SK-N-DZ (cell line): ENCODE measurements at regions not wholly inside any gene's neighbourhood (a gene's known extent, or its start where the extent isn't known, plus 50 kb on each side); places are given as distances from the start of the nearest gene placed in this dataset.

Experiments used
- DNase-seq: peaks from one replicate; pipeline ENCODE4 v3.0.0-alpha.2; 2015; ENCODE audit warnings: low spot score

DNA sequence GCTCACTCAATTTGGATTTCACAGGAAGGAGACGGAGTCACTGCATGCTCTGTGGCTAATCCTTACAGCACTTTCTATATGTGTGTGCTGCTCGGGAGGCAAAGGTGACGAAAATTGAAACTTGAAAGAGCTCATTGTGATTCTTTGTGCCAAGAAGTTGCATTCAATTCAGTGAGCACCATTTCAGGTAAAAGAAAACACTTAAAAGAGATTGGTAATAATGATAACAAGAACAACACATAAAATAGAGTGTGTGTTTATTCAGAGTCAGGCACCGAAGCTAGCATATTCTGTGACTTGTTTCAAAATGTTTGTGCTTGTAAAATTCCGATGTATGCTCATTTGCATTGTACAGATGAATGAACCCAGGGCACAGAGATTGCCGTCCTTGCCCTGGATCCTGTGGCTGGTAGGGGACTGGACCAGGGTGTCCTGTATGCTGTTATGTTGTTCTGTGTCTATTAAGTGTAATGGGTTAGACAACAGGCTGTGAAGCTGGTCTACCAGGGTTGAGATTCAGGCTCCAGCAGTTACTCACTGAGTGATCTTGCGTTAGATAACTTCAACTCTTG is 193.3 kb upstream of the PROK2 start:
- no peak for DNase-seq

DNA sequence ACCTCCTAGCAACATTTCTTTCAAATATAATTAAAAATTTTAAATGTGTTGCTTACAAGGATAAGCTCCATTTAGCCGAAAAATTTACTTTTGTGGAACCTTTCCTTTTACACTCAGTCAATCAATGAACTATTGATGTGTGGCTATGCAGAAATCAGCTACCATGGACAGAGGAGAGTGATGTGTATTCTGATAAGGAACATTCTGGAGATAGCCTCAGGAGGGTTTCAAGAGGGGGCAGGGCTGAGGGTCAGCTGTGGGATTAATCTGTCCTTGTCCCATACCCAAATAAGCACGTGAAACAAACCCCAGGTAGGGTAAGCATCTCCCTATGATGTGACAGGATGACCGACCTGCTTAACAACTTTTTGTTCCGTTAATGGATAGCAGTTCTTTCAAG is 192.6 kb upstream of the PROK2 start:
- DNase-seq, result no peak

DNA sequence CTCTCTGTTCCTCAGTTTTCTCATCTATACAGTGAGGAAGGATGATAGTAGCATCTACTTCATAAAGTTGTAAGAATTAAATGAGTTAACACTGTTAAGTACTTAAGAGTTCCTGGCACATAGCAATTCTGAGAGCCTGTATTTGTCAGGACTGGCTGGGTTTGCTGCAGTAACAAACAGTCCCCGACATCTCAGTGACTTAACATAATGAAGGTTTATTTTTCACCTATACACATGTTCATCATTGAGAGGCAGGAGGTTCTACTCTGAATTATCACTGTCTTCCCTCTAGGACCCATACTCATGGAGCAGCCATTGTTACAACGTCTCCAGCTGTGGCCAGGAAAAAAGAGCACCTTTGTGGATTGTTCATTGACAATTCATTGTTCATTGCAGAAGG is 190.6 kb upstream of the PROK2 start:
- DNase-seq, result no peak

DNA sequence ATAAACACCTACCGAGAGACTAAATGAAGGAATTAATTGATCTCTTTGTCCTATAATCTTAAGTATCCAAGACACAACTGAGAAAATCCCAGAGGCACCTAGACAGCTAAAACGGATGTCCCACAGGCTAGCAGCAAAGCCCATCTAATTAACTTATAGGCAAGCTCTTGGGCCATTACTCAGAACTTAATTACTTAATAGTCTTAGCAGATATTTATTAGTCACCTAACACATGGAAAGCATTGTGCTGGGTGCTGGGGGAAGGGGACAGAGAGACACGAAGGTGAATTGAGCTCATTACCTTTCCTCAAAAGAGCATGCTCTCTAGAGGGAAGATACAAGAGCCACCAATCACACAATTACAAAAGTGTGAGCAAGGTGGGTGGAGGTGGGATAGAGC is 189.8 kb upstream of the PROK2 start:
- DNase-seq, result no peak

DNA sequence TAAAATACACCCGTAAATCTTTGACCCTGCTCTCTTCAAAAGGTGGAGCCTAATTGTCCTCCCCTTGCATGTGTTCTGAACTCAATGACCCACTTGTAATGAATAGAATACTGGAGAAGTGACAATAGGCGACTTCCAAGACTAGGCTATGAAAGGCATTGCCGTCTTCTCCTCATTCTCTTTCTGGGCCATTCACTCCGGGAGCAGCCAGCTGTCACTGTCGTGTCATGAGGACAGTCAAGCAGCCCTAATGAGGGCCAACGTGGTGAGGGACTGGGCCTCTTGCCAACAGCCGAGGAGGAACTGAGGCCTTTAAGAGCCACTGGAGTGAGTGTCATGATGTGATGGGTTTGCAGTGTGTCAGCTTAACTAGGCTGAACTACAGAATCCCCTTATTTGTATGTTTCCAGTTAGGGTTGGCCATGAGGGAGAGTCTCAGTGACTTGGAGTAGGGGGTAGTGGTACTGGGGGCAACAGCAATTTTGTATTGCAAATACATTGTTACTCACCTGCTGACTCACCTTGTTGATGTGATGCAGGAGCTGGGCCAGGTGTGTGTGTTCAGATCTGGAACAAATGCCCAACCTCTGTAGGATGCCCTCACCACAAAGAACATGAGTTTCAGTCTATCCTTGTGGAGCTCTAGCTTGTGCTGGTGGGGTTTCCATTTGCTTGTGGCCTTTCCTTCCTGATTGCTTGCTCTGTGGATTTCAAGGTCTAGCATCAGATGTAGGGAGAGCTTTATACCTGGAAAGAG is 188.5 kb upstream of the PROK2 start:
- no peak for DNase-seq

DNA sequence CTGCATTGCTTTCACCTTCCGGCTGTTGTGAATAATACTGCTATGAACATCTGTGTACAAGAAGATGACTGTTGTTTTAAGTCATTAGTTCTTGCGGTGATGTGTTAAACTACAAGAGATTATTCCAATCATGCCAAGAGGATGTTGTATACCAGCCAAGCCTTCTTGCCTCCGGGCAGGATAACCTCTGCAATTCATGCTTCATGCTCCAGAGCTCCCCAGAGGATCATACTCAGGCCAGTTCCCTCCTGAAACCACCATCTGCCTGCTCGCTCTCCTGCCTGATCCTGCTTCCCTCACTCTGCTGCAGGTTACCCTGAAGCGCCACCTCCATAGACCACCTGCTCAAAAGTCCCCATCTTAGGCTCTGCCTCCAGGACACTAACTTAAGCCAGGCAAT is 187.1 kb upstream of the PROK2 start:
- DNase-seq, result no peak

DNA sequence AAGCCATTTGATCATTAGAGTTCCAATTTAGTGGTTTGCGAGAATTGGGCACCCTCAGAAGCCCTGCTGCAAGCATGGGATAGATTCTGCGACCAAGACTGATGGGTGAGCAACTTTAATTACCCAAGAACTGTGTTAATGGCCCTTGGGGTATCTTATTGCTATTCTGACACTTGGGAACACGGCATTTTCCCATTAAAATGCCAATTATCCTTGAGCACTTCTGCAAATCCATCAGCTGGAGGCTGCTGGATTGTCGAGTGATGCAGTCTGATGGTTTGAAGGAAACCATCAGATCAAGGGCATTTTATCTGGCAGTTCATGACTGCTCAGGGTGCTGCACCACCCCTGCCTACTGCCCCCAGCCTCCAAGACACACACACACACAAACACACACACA is 183.6 kb upstream of the PROK2 start:
- no peak for DNase-seq

DNA sequence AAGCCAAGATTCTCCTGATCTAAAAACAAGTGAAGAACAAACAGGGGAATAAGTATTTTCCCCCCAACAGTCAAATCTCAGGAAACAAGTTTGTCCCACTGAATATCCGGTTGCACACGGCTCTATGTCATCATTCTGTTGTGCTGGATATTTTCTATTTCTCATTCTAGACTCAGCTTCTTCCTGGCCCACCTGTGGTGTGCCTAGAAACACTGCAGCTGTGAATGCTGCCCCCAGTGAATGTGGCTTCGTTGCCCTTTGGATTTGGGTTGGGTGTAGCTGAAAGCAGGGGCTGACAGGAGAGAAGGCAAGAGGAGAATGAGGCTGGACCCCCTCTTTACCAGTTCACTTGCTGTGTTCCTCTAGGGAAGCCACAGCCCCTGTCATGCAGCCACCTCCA is 181.2 kb upstream of the PROK2 start:
- no peak for DNase-seq

DNA sequence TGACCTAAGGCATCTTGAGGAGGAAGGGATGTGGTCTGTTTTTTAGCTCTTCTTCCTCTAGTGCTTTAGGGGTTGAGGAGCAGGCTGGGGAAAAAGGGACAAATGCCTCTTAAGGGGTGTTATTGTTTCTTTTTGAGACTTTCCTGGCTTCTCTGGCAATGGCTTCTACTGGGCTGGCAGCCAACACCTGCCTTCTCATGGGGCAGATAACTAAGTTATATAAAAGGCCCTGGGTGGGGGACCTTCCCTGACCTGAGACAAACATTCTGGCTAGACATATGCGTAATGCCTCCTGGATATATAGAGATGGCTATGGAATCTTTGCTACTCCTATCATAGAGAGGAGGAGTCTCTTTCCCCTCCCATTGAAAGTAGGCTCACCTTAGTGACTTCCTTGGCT is 179.2 kb upstream of the PROK2 start:
- DNase-seq, result no peak

DNA sequence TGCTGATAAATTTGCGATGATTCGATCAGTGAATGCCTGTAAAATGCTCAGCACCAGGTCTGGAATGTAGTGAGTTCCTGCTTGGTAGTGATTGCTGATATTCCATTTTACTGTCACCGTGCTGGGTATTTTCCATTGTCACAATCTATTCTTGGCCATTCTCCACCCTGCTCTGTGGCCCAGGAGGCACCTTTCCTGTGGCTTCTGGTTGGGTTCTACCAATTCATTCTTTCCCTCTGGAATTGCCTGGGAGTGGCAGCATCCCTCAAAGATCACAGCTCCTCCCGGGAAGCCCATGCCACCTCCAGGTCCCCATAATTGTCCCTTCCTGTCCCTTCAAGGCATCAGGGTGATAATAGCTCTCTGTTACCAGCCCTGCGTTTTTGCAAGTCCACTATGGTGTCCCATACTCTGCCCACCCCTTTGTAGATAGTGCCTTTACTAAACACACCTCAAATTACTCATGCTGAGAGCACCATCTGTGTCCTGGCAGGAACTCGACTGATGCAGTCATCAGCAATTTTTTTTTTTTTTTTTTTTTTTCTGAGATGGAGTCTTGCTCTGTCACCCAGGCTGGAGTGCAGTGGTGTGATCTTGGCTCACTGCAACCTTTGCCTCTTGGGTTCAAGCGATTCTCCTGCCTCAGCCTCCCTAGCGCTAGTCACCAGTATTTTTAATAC is 177.8 kb upstream of the PROK2 start:
- no peak for DNase-seq

DNA sequence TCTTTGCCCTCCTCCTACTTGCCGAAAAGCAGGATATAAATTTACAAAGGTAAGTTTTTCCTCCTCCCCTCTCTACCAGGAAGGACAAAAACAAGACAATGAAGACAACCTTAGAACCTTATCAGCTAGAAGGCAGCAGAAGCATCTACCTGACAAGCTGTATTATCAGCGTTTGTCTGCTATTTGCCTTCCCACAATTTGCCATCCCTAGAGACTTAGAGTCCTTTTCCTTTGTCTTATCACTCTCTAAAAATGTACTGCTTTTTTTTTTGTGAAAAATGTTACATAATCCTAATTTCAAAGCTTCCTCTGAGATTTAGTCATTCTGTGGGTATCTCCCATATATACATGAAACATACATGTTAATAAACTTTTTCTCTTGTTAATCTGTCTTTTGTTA is 176.9 kb upstream of the PROK2 start:
- DNase-seq, result no peak

DNA sequence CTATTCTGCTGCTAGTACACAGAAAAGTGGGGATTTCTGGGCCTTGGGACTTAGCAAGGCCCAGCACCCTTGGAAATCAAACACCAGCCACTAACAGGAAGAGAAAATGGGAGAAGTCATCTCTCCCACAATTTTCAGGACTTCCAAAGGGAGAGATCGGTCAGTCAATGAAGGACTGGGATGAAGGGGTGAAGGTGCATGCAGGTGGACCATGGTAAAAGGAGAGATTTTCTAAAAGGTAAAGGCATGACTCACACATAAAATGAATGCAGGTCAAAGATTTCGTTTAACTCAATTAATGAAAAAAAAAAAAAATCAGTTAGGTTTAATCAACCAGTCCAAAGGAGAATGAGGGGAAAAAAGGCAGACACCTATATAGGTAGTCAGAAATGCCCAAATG is 176.4 kb upstream of the PROK2 start:
- no peak for DNase-seq

DNA sequence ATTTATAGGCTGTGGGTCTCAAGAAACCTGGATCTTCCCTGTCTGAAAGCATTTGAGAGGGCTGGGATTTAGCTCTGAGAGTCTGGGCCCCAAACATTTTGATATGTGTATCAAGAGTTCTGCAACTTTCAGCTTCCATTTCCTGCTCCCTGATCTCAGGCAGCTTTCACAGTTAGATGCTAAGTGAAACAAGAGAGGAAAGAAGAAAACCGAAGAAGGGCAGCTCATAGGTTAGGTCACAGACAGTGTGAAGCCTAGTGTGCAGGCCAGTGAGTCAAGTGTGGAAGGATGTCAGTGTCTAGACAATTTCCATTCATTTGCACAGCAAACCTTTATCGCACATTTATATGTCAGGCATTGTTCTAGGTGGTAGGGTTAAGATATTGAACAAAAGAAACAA is 173.6 kb upstream of the PROK2 start:
- no peak for DNase-seq

DNA sequence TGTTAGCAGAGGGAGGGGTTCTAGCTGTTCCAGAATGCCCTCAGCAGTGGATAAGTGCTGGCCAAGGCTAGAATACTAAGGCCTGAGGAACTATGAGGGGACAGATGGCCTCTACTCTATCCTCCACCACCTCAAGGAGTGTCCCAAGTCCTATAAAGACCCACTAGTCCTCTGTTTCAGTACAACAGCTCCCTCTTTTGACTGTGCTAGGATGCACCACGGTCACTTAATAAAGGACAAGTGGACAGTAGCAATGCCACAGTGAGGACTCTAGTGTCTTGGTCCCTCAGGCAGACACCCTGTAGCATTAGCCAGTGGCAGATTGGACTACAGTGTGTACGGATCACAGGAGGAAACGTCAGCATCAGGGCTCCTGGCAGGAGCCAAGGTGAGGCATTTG is 171.8 kb upstream of the PROK2 start:
- DNase-seq, result no peak

DNA sequence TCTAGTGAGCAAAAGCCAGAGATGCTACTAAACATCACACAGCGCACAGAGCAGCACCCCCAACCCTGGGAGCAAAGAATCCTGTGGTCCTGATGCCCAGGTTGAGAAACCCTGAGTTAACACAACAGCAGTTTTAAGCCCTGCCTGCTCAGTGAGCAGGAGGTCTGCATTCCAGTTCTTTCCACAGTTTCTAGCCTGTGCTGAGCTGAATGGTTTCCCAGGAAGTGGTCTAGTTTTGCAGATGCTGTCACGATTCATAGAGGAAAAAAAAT is 171.1 kb upstream of the PROK2 start:
- DNase-seq, result no peak

DNA sequence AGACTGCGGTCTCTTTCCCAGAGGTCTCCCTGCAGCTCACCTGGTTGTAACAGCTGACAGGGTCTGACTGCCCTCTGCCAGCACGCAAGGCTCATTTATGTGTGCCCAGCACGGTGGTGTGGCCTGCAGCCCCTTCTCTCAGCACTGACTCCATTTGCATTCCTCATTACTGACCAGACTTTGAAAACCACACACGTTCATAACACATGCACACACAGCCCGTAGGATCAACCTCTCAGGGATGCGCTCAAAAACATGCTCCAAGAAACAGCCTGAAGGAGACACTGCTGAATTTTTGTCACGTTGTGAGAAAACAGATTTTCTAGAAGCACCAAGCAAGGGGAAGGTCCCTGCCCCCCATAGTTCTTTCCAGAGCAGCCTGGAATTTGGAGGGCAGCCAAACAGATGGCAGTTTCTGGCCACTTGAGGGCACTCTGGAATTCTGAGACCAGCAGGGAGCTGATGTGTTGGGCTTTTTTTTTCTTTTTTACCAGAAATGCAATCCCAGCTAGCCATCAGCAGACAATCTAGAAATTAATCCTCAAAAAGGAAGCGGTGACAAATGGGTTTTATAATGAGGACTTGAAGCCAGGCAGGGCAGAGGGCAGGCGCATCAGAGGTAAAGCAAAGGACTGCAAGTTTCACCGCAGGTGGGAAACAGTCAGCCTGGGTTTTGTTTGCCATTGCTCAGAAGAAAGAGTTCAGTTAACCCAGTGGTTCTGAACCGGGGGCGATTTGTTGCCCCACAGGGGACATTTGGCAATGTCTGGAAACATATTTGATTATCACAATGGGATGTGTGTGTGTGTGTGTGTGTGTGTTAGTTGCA is 170.5 kb upstream of the PROK2 start:
- DNase-seq, result peak; percentile 59

DNA sequence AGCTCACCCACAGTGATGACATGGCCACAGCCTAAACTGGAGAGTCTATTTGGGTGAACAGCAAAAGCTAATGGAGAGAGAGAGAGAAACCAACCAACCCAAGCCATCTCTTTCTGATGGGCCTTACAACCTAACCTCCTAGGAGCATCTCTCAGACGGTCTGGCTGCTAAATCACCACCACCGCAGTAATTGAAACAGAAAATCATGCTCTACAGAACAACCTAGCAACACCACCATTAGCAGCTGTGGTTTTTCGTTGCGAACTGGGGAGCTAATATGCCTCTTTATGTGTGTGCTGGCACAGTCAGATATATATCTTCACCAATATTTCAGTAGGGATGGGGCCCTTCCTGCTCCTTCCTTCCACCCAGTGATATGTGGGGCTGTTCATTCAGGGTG is 166.9 kb upstream of the PROK2 start:
- DNase-seq, result no peak

DNA sequence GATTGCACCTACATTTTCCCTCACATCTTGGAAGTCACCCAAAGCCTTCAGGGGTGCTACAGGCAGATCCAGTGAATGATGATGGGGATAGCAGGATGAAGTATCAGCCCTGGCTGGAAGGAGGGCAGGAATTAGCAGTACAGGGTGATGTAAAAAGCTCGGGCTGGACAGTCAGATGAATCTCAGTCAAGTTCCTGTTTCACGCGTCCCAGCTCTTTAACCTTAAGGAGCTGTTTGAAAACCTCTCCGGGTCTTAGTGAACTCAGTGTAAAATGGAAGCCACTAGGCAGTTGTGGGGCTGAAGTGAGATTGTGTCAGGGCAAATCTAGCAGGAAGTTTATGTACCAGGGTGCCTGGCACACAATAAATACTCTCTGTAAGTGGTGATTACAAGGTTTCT is 166.4 kb upstream of the PROK2 start:
- no peak for DNase-seq

DNA sequence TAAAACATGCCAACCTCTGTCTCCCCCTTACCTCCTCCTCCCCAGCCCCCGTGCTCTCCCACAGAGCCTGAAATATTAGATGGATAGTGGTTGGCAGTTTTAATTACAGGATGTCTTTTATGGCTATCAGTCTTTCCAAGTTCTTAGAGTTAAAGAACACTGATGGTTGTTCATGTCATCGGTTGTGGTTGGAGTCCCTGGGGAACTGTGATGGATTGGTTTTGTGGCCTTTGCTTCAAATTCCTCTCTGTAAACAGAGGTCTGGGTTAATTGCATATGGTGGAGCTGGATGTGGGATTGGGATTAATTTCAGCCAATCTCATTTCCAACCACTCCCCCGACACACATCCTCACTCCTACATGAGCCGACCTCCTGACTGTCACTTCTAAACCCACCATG is 164.5 kb upstream of the PROK2 start:
- DNase-seq, result no peak

DNA sequence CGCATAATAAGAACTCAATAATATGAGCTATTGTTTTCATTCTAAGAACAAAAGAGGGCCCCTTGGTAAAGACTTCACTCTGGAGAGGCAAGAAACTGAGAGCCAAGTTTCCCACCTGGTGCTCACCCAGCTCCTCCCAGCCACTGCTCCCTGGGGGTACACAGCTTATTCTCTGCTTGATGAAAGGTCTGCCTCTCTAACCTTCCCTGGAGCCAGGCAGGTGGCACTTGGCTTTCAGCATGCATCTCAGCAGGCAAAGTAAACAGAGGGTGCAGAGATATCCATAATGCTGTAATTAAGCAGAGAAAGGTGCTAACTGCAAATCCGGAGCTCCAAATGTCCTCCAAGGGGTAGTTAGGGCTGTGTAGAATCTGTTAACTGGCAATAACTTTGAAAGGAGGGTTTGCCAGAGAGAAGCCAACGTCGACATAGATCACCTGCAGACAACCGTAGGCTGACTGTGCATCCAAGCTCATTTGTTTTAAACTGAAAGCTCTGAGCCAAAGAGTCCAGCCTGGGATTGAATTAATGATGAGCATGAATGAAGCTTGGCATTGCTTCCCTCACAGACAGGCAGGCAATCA is 159.6 kb upstream of the PROK2 start:
- DNase-seq, result no peak

DNA sequence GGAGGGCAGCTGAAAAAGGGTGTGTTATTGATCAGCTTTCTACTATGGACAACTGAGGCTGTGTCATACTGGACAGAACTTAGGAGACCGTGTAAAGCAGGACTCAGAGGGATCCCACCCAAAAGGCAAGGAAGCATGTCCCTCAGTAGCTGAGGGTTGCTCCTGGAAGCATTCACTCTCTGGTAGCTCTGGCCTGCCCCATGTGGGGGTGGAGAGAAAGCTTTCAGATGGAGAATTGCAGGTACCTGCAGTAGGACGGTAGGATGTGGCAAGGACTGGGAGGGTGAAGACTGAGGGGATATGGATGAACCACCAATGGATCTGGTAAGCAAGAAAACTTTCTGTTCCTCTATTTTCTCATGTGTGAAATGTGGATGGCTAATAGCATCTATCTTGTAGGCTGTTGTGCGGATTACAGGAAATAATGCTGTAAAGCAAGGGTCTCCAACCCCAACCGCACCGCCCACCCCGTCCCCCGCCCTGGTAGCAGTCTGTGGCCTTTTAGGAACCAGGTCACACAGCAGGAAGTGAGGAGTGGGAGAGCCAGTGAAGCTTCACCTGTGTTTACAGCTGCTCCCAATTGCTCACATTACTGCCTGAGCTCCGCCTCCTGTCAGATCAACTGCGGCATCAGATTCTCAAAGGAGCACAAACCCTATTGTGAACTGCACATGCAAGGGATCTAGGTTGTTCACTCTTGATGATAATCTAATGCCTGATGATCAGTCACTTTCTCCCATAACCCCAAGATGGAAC is 157.7 kb upstream of the PROK2 start:
- no peak for DNase-seq

DNA sequence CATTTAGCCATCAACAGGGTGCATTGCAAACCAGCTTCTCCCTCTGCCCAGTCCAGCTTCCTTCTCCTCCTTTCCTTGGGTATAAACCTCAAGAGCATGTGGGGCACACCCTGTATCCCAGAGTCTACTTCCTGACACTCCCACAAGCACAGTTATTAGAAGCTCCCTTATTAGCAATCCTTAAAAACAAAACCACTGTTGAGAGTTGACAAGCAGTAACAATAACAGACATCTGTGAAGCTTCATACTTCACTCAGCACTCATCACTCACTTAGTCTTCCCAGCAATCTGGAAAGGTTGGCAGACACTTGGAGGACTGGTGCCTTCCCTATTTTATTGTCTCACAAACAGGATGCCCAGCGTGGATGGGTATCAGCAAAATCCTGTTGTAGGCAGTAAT is 155.5 kb upstream of the PROK2 start:
- no peak for DNase-seq
